ENCODE measurements at regions not wholly inside any gene's neighbourhood (a gene's known extent, or its start where the extent isn't known, plus 50 kb on each side); places are given as distances from the start of the nearest gene placed in this dataset.
"Not testable (repeated sequence)": the region's sequence is repeated elsewhere in the genome, so short reads cannot be mapped to it uniquely, and the experiment has no call there.

GRCh38 chr10:8677642-8678041 is 623.2 kb downstream of the GATA3 start:
- TF ChIP-seq, protein P1, sequence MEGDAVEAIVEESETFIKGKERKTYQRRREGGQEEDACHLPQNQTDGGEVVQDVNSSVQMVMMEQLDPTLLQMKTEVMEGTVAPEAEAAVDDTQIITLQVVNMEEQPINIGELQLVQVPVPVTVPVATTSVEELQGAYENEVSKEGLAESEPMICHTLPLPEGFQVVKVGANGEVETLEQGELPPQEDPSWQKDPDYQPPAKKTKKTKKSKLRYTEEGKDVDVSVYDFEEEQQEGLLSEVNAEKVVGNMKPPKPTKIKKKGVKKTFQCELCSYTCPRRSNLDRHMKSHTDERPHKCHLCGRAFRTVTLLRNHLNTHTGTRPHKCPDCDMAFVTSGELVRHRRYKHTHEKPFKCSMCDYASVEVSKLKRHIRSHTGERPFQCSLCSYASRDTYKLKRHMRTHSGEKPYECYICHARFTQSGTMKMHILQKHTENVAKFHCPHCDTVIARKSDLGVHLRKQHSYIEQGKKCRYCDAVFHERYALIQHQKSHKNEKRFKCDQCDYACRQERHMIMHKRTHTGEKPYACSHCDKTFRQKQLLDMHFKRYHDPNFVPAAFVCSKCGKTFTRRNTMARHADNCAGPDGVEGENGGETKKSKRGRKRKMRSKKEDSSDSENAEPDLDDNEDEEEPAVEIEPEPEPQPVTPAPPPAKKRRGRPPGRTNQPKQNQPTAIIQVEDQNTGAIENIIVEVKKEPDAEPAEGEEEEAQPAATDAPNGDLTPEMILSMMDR (IDR thresholded peaks at IDR 0.05; ENCODE audit: low read depth, low read length): no peak
- no peak for DNase-seq (ENCODE audit: low read depth, low spot score)
- ChIA-PET CTCF (no interaction called here), POLR2A (no interaction called here)
- Histone ChIP-seq H3K27me3 (ENCODE audit: control insufficient read depth, insufficient read depth, low read length) (no peaks in the 10 kb centered on the region), H3K4me3 (ENCODE audit: low read depth, low read length) (no peak overlapping the region), H3K27ac (ENCODE audit: low read depth, low read length) (no peak overlapping the region), H3K9me3 (ENCODE audit: control insufficient read depth, insufficient read depth, low read length) (no peaks in the 10 kb centered on the region)

DNA sequence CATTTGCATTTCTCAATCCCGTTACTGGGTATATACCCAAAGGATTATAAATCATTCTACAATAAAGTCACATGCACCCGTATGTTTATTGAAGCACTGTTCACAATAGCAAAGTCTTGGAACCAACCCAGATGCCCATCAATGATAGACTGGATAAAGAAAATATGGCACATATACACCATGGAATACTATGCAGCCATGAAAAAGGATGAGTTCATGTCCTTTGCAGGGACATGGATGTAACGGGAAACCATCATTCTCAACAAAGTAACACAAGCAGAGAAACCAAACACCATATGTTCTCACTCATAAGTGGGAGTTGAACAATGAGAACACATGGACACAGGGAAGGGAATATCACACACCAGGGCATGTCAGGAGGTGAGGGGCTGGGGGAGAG is 630.4 kb downstream of the GATA3 start:
- H3K27me3 ChIP-seq (ENCODE audit: control insufficient read depth, insufficient read depth, low read length); POLR2A ChIA-PET; DNase-seq (ENCODE audit: low read depth, low spot score); H3K4me3 ChIP-seq (ENCODE audit: low read depth, low read length); H3K9me3 ChIP-seq (ENCODE audit: control insufficient read depth, insufficient read depth, low read length); CTCF ChIA-PET; H3K27ac ChIP-seq (ENCODE audit: low read depth, low read length): not testable (repeated sequence)

DNA sequence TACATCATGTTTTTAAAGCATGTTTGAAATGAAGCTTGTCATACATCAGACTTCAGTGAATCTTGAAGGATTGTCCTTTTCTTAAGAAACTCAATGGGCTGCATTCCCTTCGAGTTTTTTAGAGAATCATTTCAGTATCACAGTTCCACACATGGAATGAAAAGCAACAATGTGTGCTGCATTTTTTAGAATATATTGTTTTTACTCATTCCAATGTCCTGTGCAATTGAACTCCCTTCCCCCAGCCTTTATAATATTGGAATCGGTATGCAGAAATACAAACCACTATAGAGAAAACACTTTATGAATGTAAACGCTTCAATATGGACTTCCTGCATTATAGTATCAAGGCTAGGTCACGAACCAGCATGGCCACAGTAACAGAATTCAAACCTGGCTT is 634.4 kb downstream of the GATA3 start:
- ChIA-PET CTCF (no interaction called here), POLR2A (no interaction called here)
- TF ChIP-seq, protein P1 (IDR thresholded peaks at IDR 0.05; ENCODE audit: low read depth, low read length): no peak

DNA sequence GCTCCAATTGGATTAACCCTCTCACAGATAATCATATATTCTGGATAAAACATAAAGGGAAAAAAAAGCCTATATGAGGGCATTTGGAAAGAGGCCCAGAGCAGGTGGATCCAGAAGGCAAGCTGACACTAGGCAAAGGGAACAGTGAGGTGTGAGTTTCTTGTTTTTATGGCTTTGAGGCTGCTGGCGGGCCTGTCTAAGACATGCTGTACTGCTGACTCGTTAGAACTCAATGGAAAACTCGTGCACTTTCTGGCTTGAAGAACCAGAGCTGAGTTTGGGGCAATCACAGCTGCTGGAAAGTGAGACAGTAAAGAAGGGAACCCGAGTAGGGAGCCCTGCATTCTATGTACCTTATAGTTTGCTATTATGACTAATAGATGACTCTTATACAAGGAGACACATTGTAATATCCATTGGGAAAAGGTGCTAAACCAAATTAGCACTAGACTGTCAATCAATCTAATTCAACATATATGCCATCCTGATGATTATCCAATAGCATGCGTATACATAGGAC is 637.1 kb downstream of the GATA3 start:
- Histone ChIP-seq H3K27me3 (ENCODE audit: control insufficient read depth, insufficient read depth, low read length) (no peaks in the 10 kb centered on the region), H3K27ac (ENCODE audit: low read depth, low read length) (no peak overlapping the region), H3K4me3 (ENCODE audit: low read depth, low read length) (no peak overlapping the region), H3K9me3 (ENCODE audit: control insufficient read depth, insufficient read depth, low read length) (peaks cover 10% of the 10 kb centered on the region)
- no peak for DNase-seq (ENCODE audit: low read depth, low spot score)
- CTCF ChIA-PET: no interaction called here
- POLR2A ChIA-PET: no interaction called here
- TF ChIP-seq, protein P1 (IDR thresholded peaks at IDR 0.05; ENCODE audit: low read depth, low read length): no peak

More for the DNA sequence above, 634.4 kb downstream of the GATA3 start:
- H3K4me3 ChIP-seq (ENCODE audit: low read depth, low read length): no peak overlapping the region
- DNase-seq (ENCODE audit: low read depth, low spot score): no peak
- H3K9me3 ChIP-seq (ENCODE audit: control insufficient read depth, insufficient read depth, low read length): peaks cover 7% of the 10 kb centered on the region; the same call in 1 of the 2 replicates
- H3K27ac ChIP-seq (ENCODE audit: low read depth, low read length): no peak overlapping the region
- no peaks in the 10 kb centered on the region for H3K27me3 ChIP-seq (ENCODE audit: control insufficient read depth, insufficient read depth, low read length)

- POLR2A ChIA-PET; CTCF ChIA-PET; H3K9me3 ChIP-seq (ENCODE audit: control insufficient read depth, insufficient read depth, low read length); H3K27ac ChIP-seq (ENCODE audit: low read depth, low read length); H3K27me3 ChIP-seq (ENCODE audit: control insufficient read depth, insufficient read depth, low read length); H3K4me3 ChIP-seq (ENCODE audit: low read depth, low read length); DNase-seq (ENCODE audit: low read depth, low spot score): not testable (repeated sequence)
Measured at GRCh38 chr10:8693635-8694034, 639.1 kb downstream of the GATA3 start.

DNA sequence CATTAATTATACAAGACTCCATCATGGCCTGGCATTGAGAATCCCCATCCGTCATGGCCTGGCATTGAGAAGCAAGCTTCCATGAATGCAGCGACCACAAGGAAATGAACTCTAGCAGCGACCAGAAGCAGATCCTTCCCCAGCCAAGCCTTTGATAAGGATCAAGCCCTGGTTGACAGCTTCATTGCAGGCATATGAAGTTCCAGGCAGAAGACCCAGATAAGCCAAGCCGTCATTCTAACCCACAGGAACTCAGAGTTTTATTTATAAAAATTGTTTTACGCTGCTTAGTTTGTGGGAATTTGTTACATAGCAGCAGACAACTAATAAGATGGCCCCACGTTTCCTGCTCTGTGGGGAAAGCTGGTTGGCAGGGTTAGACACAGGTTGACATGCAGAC is 642.3 kb downstream of the GATA3 start:
- H3K27ac ChIP-seq (ENCODE audit: low read depth, low read length): no peak overlapping the region
- peaks cover 6% of the 10 kb centered on the region for H3K9me3 ChIP-seq (ENCODE audit: control insufficient read depth, insufficient read depth, low read length)
- ChIA-PET POLR2A (no interaction called here), CTCF (no interaction called here)
- TF ChIP-seq, protein P1 (IDR thresholded peaks at IDR 0.05; ENCODE audit: low read depth, low read length): no peak
- no peak for DNase-seq (ENCODE audit: low read depth, low spot score)
- no peaks in the 10 kb centered on the region for H3K27me3 ChIP-seq (ENCODE audit: control insufficient read depth, insufficient read depth, low read length)
- H3K4me3 ChIP-seq (ENCODE audit: low read depth, low read length): no peak overlapping the region

Data from AG04450 (cell line).